ENCODE measurements at regions not wholly inside any gene's neighbourhood (a gene's known extent, or its start where the extent isn't known, plus 50 kb on each side); places are given as distances from the start of the nearest gene placed in this dataset.
A peak's percentile ranks its signal among the peaks of the same experiment; 100 is the strongest.

GRCh38 chr6:147075381-147075780, 128.8 kb upstream of the STXBP5 start:
- TF ChIP-seq, protein P1, sequence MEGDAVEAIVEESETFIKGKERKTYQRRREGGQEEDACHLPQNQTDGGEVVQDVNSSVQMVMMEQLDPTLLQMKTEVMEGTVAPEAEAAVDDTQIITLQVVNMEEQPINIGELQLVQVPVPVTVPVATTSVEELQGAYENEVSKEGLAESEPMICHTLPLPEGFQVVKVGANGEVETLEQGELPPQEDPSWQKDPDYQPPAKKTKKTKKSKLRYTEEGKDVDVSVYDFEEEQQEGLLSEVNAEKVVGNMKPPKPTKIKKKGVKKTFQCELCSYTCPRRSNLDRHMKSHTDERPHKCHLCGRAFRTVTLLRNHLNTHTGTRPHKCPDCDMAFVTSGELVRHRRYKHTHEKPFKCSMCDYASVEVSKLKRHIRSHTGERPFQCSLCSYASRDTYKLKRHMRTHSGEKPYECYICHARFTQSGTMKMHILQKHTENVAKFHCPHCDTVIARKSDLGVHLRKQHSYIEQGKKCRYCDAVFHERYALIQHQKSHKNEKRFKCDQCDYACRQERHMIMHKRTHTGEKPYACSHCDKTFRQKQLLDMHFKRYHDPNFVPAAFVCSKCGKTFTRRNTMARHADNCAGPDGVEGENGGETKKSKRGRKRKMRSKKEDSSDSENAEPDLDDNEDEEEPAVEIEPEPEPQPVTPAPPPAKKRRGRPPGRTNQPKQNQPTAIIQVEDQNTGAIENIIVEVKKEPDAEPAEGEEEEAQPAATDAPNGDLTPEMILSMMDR (IDR thresholded peaks at IDR 0.05): no peak
- TF ChIP-seq POLR2AphosphoS5 (IDR thresholded peaks at IDR 0.05; ENCODE audit: low read depth, low read length) (no peak), SIN3A (IDR thresholded peaks at IDR 0.05; ENCODE audit: borderline replicate concordance, insufficient read depth, low read depth, low read length) (no peak), TCF7L2 (IDR thresholded peaks at IDR 0.05; ENCODE audit: low read depth, low read length) (no peak)
- TF ChIP-seq, protein P2, sequence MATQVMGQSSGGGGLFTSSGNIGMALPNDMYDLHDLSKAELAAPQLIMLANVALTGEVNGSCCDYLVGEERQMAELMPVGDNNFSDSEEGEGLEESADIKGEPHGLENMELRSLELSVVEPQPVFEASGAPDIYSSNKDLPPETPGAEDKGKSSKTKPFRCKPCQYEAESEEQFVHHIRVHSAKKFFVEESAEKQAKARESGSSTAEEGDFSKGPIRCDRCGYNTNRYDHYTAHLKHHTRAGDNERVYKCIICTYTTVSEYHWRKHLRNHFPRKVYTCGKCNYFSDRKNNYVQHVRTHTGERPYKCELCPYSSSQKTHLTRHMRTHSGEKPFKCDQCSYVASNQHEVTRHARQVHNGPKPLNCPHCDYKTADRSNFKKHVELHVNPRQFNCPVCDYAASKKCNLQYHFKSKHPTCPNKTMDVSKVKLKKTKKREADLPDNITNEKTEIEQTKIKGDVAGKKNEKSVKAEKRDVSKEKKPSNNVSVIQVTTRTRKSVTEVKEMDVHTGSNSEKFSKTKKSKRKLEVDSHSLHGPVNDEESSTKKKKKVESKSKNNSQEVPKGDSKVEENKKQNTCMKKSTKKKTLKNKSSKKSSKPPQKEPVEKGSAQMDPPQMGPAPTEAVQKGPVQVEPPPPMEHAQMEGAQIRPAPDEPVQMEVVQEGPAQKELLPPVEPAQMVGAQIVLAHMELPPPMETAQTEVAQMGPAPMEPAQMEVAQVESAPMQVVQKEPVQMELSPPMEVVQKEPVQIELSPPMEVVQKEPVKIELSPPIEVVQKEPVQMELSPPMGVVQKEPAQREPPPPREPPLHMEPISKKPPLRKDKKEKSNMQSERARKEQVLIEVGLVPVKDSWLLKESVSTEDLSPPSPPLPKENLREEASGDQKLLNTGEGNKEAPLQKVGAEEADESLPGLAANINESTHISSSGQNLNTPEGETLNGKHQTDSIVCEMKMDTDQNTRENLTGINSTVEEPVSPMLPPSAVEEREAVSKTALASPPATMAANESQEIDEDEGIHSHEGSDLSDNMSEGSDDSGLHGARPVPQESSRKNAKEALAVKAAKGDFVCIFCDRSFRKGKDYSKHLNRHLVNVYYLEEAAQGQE (IDR thresholded peaks at IDR 0.05; ENCODE audit: insufficient read depth in 1 of 2, low read depth in 2 of 2, low read length in 1 of 2): no peak
- H3K36me3 ChIP-seq (ENCODE audit: control insufficient read depth, insufficient read depth, low read length): no peaks in the 10 kb centered on the region
- peak overlapping the region; percentile 2; the same call in 1 of the 2 replicates for H3K27ac ChIP-seq (ENCODE audit: low read length)
- no peaks in the 10 kb centered on the region for H3K9me3 ChIP-seq (ENCODE audit: control insufficient read depth, insufficient read depth, low read depth, low read length)
- intact Hi-C loops (cut with micrococcal nuclease; ENCODE audit: unreplicated experiment) (no loop called here), in situ Hi-C loops (cut with HindIII; ENCODE audit: low pct_unique_long_range_greater_than_20kb, low sequenced_read_pairs) (no loop called here)
- ChIA-PET CTCF (no interaction called here), POLR2A (no interaction called here)
- no TSS peak for BruUV-seq (replicated peaks)
- H3K4me1 ChIP-seq (ENCODE audit: control insufficient read depth, insufficient read depth, low read length): no peaks in the 10 kb centered on the region
- H3K27me3 ChIP-seq (ENCODE audit: control insufficient read depth, insufficient read depth, low read length): no peaks in the 10 kb centered on the region
- ATAC-seq (no peak), DNase-seq (ENCODE audit: low read depth, low spot score) (no peak)
- no peak overlapping the region for H3K4me3 ChIP-seq (ENCODE audit: low read depth in 2 of 2, low read length in 2 of 2)

DNA sequence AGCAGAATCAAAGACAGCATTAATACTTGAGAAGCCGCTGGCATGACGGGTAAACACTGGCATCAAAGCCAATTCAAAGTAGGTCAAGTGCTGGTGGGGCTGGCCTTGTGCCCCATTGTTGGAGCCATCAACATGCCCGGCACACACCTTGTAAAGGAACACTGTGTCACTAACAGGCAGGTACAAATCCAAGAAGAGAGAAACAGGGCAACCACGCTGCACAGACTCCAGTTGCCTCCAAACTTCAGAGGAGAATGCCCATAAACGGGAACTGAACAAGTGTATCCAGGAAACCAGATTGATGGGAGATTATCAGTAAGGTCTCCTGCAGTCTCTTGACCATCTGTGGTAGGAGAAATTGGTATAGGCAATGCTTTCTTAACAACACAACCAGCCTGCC, 127.0 kb upstream of the STXBP5 start:
- H3K27me3 ChIP-seq (ENCODE audit: control insufficient read depth, insufficient read depth, low read length): no peaks in the 10 kb centered on the region
- in situ Hi-C loops (cut with HindIII; ENCODE audit: low pct_unique_long_range_greater_than_20kb, low sequenced_read_pairs): no loop called here
- H3K4me1 ChIP-seq (ENCODE audit: control insufficient read depth, insufficient read depth, low read length): no peaks in the 10 kb centered on the region
- no TSS peak for BruUV-seq (replicated peaks)
- 0 out of 2 replicates have a peak overlapping the region, but pooled peaks have one; percentile 50 for H3K27ac ChIP-seq (ENCODE audit: low read length)
- intact Hi-C loops (cut with micrococcal nuclease; ENCODE audit: unreplicated experiment): no loop called here
- no peak for ATAC-seq
- no peaks in the 10 kb centered on the region for H3K36me3 ChIP-seq (ENCODE audit: control insufficient read depth, insufficient read depth, low read length)
- CTCF ChIA-PET: no interaction called here
- H3K9me3 ChIP-seq (ENCODE audit: control insufficient read depth, insufficient read depth, low read depth, low read length): no peaks in the 10 kb centered on the region
- DNase-seq (ENCODE audit: low read depth, low spot score): no peak
- TF ChIP-seq SIN3A (IDR thresholded peaks at IDR 0.05; ENCODE audit: borderline replicate concordance, insufficient read depth, low read depth, low read length): no peak
- TF ChIP-seq, protein P1 (IDR thresholded peaks at IDR 0.05): no peak
- TF ChIP-seq, protein P2 (IDR thresholded peaks at IDR 0.05; ENCODE audit: insufficient read depth in 1 of 2, low read depth in 2 of 2, low read length in 1 of 2): no peak
- TF ChIP-seq POLR2AphosphoS5 (IDR thresholded peaks at IDR 0.05; ENCODE audit: low read depth, low read length): no peak
- TF ChIP-seq TCF7L2 (IDR thresholded peaks at IDR 0.05; ENCODE audit: low read depth, low read length): no peak
- no peak overlapping the region for H3K4me3 ChIP-seq (ENCODE audit: low read depth in 2 of 2, low read length in 2 of 2)
- POLR2A ChIA-PET: no interaction called here
